PC-9 (cell line): ENCODE measurements at regions not wholly inside any gene's neighbourhood (a gene's known extent, or its start where the extent isn't known, plus 50 kb on each side); places are given as distances from the start of the nearest gene placed in this dataset.
A peak's percentile ranks its signal among the peaks of the same experiment; 100 is the strongest.

Experiments
- EZH2 ChIP-seq: fragments of 200-600 bp; sonication (generic); IDR thresholded peaks from 2 replicates; pipeline ENCODE4 v1.8.0; 2017; ENCODE audit warnings: antibody characterized with exemption, low read depth
- TF ChIP-seq, protein P1 (sequence below): fragments of 200-600 bp; sonication (generic); conservative IDR thresholded peaks from 2 replicates; pipeline ENCODE4 v1.6.1; 2017; ENCODE audit warnings: mixed run types, antibody characterized with exemption, mild to moderate bottlenecking, moderate library complexity

- TF ChIP-seq, protein P1, sequence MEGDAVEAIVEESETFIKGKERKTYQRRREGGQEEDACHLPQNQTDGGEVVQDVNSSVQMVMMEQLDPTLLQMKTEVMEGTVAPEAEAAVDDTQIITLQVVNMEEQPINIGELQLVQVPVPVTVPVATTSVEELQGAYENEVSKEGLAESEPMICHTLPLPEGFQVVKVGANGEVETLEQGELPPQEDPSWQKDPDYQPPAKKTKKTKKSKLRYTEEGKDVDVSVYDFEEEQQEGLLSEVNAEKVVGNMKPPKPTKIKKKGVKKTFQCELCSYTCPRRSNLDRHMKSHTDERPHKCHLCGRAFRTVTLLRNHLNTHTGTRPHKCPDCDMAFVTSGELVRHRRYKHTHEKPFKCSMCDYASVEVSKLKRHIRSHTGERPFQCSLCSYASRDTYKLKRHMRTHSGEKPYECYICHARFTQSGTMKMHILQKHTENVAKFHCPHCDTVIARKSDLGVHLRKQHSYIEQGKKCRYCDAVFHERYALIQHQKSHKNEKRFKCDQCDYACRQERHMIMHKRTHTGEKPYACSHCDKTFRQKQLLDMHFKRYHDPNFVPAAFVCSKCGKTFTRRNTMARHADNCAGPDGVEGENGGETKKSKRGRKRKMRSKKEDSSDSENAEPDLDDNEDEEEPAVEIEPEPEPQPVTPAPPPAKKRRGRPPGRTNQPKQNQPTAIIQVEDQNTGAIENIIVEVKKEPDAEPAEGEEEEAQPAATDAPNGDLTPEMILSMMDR, result peak; percentile 78
- TF ChIP-seq EZH2, result no peak
Observed at GRCh38 chr11:30128269-30128932, 102.4 kb upstream of the FSHB start.
